GM12878 (cell line): ENCODE measurements at regions not wholly inside any gene's neighbourhood (a gene's known extent, or its start where the extent isn't known, plus 50 kb on each side); places are given as distances from the start of the nearest gene placed in this dataset.

Experiments
- ATAC-seq: fragments of 200-7000 bp; cut with Tn5 transposase; 3 replicates; pipeline ENCODE4 v1.9.1; 2020; ENCODE audit warnings: mild to moderate bottlenecking, moderate library complexity
- BruUV-seq: library from RNA; stranded (reverse); fragments of 400-500 nt; replicated peaks from 2 replicates; lab custom pipeline; 2021; lab: Mats Ljungman, UMichigan
- CTCF ChIA-PET: fragments of 300-600 bp; sonication (Branson Sonifier 250); formaldehyde crosslinking; extraction: SDS; loops from one replicate; lab custom pipeline; 2021; ENCODE audit warnings: inconsistent platforms; lab: Yijun Ruan, JAX
- POLR2A ChIA-PET: fragments of 350-600 bp; formaldehyde crosslinking; extraction: SDS; loops from one replicate; lab custom pipeline; 2021; ENCODE audit warnings: inconsistent platforms; lab: Charles Lee
- RAD21 ChIA-PET: fragments of 300-600 bp; sonication (Branson Sonifier 250); formaldehyde crosslinking; loops from one replicate; lab custom pipeline; 2023; ENCODE audit warnings: antibody characterized with exemption; ENCODE audit not compliant: unreplicated experiment; lab: Charles Lee
- SMC1A ChIA-PET: fragments of 300-600 bp; sonication (Branson Sonifier 250); formaldehyde crosslinking; loops from one replicate; lab custom pipeline; 2023; ENCODE audit not compliant: unreplicated experiment, uncharacterized antibody; lab: Charles Lee
- DNase-seq: peaks from one replicate; pipeline ENCODE4 v3.0.0-alpha.2; 2011; ENCODE audit warnings: low read depth, low spot score
- FAIRE-seq: peaks from 3 replicates; lab custom pipeline; 2011; peaks lifted over from hg19 to GRCh38; lab: Jason Lieb, UNC
- H2AFZ ChIP-seq: 2 replicates; pipeline ENCODE4 v1.6.0; 2011; ENCODE audit warnings: low read depth, low read length, control low read depth; ENCODE audit not compliant: control insufficient read depth
- H3K27ac ChIP-seq: 2 replicates; pipeline ENCODE4 v1.5.1; 2011; ENCODE audit warnings: control low read depth; ENCODE audit not compliant: control insufficient read depth, insufficient read depth
- H3K27me3 ChIP-seq, 2 experiments: replicated peaks in 1 of 2; 2 replicates each; pipeline versions ENCODE4 v1.6.0 to v1.6.1; 2011; ENCODE audit warnings: low read length in 1 of 2; ENCODE audit not compliant: control insufficient read depth in 2 of 2, insufficient read depth in 2 of 2
- H3K36me3 ChIP-seq, 2 experiments: 2 replicates each; pipeline ENCODE4 v1.5.1; 2011; ENCODE audit warnings: low read length in 1 of 2; ENCODE audit not compliant: control insufficient read depth in 2 of 2, insufficient read depth in 2 of 2
- H3K4me1 ChIP-seq: 2 replicates; pipeline ENCODE4 v1.6.1; 2011; ENCODE audit warnings: mild to moderate bottlenecking, low read length, moderate library complexity, mixed read lengths; ENCODE audit not compliant: control insufficient read depth, insufficient read depth
- H3K4me2 ChIP-seq: 2 replicates; pipeline ENCODE4 v1.6.0; 2011; ENCODE audit warnings: control low read depth; ENCODE audit not compliant: control insufficient read depth, insufficient read depth
- H3K4me3 ChIP-seq: fragments of 200-600 bp; sonication (generic); 2 replicates; pipeline ENCODE4 v1.5.1; 2016
- H3K79me2 ChIP-seq: 2 replicates; pipeline ENCODE4 v1.6.0; 2011; ENCODE audit warnings: low read length; ENCODE audit not compliant: control insufficient read depth, insufficient read depth
- H3K9ac ChIP-seq: 2 replicates; pipeline ENCODE4 v1.8.0; 2011; ENCODE audit warnings: low read length, control low read depth, mixed read lengths; ENCODE audit not compliant: control insufficient read depth, insufficient read depth
- H3K9me3 ChIP-seq: replicated peaks from 3 replicates; pipeline ENCODE4 v1.5.1; 2011; ENCODE audit warnings: mild to moderate bottlenecking, low read length; ENCODE audit not compliant: control insufficient read depth, insufficient read depth
- H4K20me1 ChIP-seq: 2 replicates; pipeline ENCODE4 v1.6.0; 2011; ENCODE audit not compliant: control insufficient read depth, insufficient read depth
- ASH2L ChIP-seq: fragments of 300-600, 200-600 bp; sonication (generic); IDR thresholded peaks from 2 replicates; pipeline ENCODE4 v1.6.1; 2017; ENCODE audit warnings: low read depth, mild to moderate bottlenecking, borderline replicate concordance
- FOS ChIP-seq: IDR thresholded peaks from 3 replicates; pipeline ENCODE4 v1.6.1; 2011; ENCODE audit warnings: borderline replicate concordance; ENCODE audit not compliant: insufficient read length; ENCODE audit errors: extremely low read depth
- GABPA ChIP-seq: IDR thresholded peaks from 2 replicates; pipeline ENCODE4 v1.6.1; 2014; ENCODE audit warnings: antibody characterized with exemption, low read depth, mild to moderate bottlenecking, inconsistent platforms
- IRF4 ChIP-seq: IDR thresholded peaks from 2 replicates; pipeline ENCODE4 v1.6.1; 2011; ENCODE audit warnings: low read depth, low read length
- JUNB ChIP-seq: IDR thresholded peaks from 2 replicates; pipeline ENCODE4 v1.6.1; 2016; ENCODE audit warnings: antibody characterized with exemption, mild to moderate bottlenecking
- KDM1A ChIP-seq: fragments of 200-600 bp; sonication (generic); IDR thresholded peaks from 2 replicates; pipeline ENCODE4 v1.6.1; 2016; ENCODE audit warnings: borderline replicate concordance
- MEF2B ChIP-seq: fragments of 450-650 bp; IDR thresholded peaks from 2 replicates; pipeline ENCODE4 v1.6.1; 2018; ENCODE audit warnings: mild to moderate bottlenecking, moderate library complexity; ENCODE audit not compliant: partially characterized antibody, poor library complexity, severe bottlenecking
- NFIC ChIP-seq: IDR thresholded peaks from 2 replicates; pipeline ENCODE4 v1.6.1; 2012; ENCODE audit warnings: low read depth, mild to moderate bottlenecking, inconsistent platforms, low read length, moderate library complexity
- NFYB ChIP-seq: IDR thresholded peaks from 2 replicates; pipeline ENCODE4 v1.6.1; 2011; ENCODE audit warnings: low read depth, mild to moderate bottlenecking, low read length, improper control_type of control experiment, moderate library complexity; ENCODE audit not compliant: insufficient read depth
- PBX3 ChIP-seq: IDR thresholded peaks from 2 replicates; pipeline ENCODE4 v1.6.1; 2011; ENCODE audit warnings: mild to moderate bottlenecking, low read depth, low read length, moderate library complexity; ENCODE audit not compliant: insufficient replicate concordance
- PKNOX1 ChIP-seq: fragments of 450-650 bp; IDR thresholded peaks from 2 replicates; pipeline ENCODE4 v1.6.1; 2016; ENCODE audit warnings: mild to moderate bottlenecking
- RAD21 ChIP-seq: IDR thresholded peaks from 2 replicates; pipeline ENCODE4 v1.6.1; 2011; ENCODE audit warnings: mild to moderate bottlenecking, low read depth, low read length, moderate library complexity; ENCODE audit not compliant: insufficient read depth
- RB1 ChIP-seq: fragments of 450-650 bp; formaldehyde crosslinking; IDR thresholded peaks from 2 replicates; pipeline ENCODE4 v1.6.1; 2017; ENCODE audit warnings: mild to moderate bottlenecking, borderline replicate concordance
- RELA ChIP-seq: fragments of 450-650 bp; IDR thresholded peaks from 2 replicates; pipeline ENCODE4 v1.8.0; 2014; ENCODE audit warnings: borderline replicate concordance; ENCODE audit not compliant: partially characterized antibody
- SPI1 ChIP-seq: IDR thresholded peaks from 2 replicates; pipeline ENCODE4 v1.6.1; 2011; ENCODE audit warnings: low read depth, mild to moderate bottlenecking, low read length, moderate library complexity, borderline replicate concordance; ENCODE audit not compliant: insufficient read depth
- ZBTB40 ChIP-seq: fragments of 450-650 bp; IDR thresholded peaks from 2 replicates; pipeline ENCODE4 v1.6.1; 2016; ENCODE audit warnings: mild to moderate bottlenecking, moderate library complexity, borderline replicate concordance
- ZNF622 ChIP-seq: fragments of 450-650 bp; IDR thresholded peaks from 2 replicates; pipeline ENCODE4 v1.6.1; 2017; ENCODE audit warnings: mild to moderate bottlenecking, inconsistent platforms
- ZZZ3 ChIP-seq: IDR thresholded peaks from 2 replicates; pipeline ENCODE4 v1.6.1; 2011; ENCODE audit warnings: low read depth; ENCODE audit not compliant: control insufficient read depth, insufficient read length
- WGBS: methylation state at CpG from one replicate; pipeline ENCODE4 v1.1.6; 2016; ENCODE audit warnings: low lambda C conversion rate; ENCODE audit not compliant: insufficient replicate concordance, insufficient coverage; ENCODE audit errors: missing lambda C conversion rate; 5-methylcytosine and 5-hydroxymethylcytosine counted together
- in situ Hi-C: fragments of 300-500 bp; cut with MboI; formaldehyde crosslinking; loops from 9 replicates; pipeline ENCODE4 v1.14.3; 2018; ENCODE audit warnings: mixed read lengths
- intact Hi-C: fragments of 100-400 bp; cut with micrococcal nuclease; formaldehyde crosslinking; loops from one replicate; pipeline ENCODE4 v1.14.2; 2022; ENCODE audit not compliant: unreplicated experiment

DNA sequence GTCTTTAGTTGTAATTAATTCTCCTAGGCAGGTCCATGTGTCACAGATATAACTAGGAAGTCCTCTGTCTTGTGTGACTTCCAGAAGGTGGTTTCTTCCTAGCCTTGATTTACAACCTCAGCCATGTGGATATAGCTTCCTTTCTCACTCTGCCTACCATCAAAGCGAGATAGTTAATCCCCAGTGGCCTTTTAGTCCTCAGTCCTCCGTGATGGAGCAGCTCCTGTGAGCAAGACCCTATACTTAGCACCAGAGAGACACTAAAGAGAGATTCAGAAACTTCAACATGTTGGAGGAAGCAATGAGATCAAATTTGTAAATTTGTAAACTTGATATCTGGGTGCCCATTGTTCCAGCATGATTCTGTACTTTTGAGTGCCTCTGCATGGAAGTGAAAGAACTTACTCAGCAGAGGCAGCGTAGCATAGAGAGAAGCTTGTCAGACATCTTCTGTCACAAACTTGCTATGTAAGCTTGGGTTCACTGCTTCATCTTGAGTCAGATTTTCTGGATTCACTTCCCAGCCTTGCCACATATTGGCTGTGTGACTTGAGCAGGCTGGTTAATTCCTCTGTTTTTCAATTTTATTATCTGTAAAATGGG lies 170.2 kb upstream of the NR3C1 start:
- RAD21 ChIA-PET, result interaction anchor here (0.5 to 3.3 kb wide), 14 partner anchors 9 to 256 kb away, joined by 3 to 25 read pairs (median 4); no protein-coding TSS in a partner anchor
- SMC1A ChIA-PET, result interaction anchor here (0.9 to 7.4 kb wide), 22 partner anchors 9 to 252 kb away, joined by 3 to 56 read pairs (median 4); partner anchors contain the start of gene NR3C1
- H3K4me3 ChIP-seq, result no peak overlapping the region
- DNase-seq (no peak), FAIRE-seq (peak; percentile 13), ATAC-seq (peak; percentile 75)
- BruUV-seq, result no TSS peak
- H3K27me3 ChIP-seq, result no peaks in the 10 kb centered on the region
- H3K4me2 ChIP-seq, result peak overlapping the region; percentile 38
- in situ Hi-C loops (no loop called here), intact Hi-C loops (no loop called here)
- H3K27ac ChIP-seq, result no peak overlapping the region
- no peaks in the 10 kb centered on the region for H4K20me1 ChIP-seq
- CTCF ChIA-PET, result interaction anchor here (0.7 to 4.8 kb wide), 9 partner anchors 9 to 169 kb away, joined by 3 to 19 read pairs (median 4); no protein-coding TSS in a partner anchor
- H3K9ac ChIP-seq, result no peak overlapping the region
- peak overlapping the region; percentile 77 for H2AFZ ChIP-seq
- 52% methylated on average over 3 of the region's 3 CpGs for WGBS
- H3K9me3 ChIP-seq, result no peaks in the 10 kb centered on the region; the same call in 2 of the 3 replicates
- H3K79me2 ChIP-seq, result no peaks in the 10 kb centered on the region
- no peaks in the 10 kb centered on the region for H3K36me3 ChIP-seq
- peaks cover 6% of the 10 kb centered on the region for H3K4me1 ChIP-seq
- POLR2A ChIA-PET, result interaction anchor here (0.5 to 2.3 kb wide), 3 partner anchors 9 to 525 kb away, joined by 3 to 17 read pairs (median 4); no protein-coding TSS in a partner anchor
- no peak for TF ChIP-seq RB1
- no peak for TF ChIP-seq NFIC
- TF ChIP-seq ZBTB40, result no peak
- no peak for TF ChIP-seq GABPA
- TF ChIP-seq RAD21, result 0 out of 2 replicates have a peak, but pooled peaks have one; percentile 11
- TF ChIP-seq ZNF622, result no peak
- no peak for TF ChIP-seq IRF4
- TF ChIP-seq FOS, result no peak
- no peak for TF ChIP-seq RELA
- TF ChIP-seq ASH2L, result no peak
- TF ChIP-seq JUNB, result no peak
- no peak for TF ChIP-seq PBX3
- no peak for TF ChIP-seq KDM1A
- TF ChIP-seq ZZZ3, result no peak
- no peak for TF ChIP-seq NFYB
- TF ChIP-seq SPI1, result peak; percentile 24; the same call in 1 of the 2 replicates
- no peak for TF ChIP-seq MEF2B
- no peak for TF ChIP-seq PKNOX1
